Glutamatergic neuron (in vitro differentiated cells): ENCODE measurements at regions not wholly inside any gene's neighbourhood (a gene's known extent, or its start where the extent isn't known, plus 50 kb on each side); places are given as distances from the start of the nearest gene placed in this dataset.
"Not testable (repeated sequence)": the region's sequence is repeated elsewhere in the genome, so short reads cannot be mapped to it uniquely, and the experiment has no call there.

Source experiments
- DNase-seq: peaks from one replicate; pipeline ENCODE4 v3.0.0; 2022
- H3K27ac Mint-ChIP-seq: one replicate; pipeline ENCODE4 v1.8.0; 2020; ENCODE audit warnings: mild to moderate bottlenecking, mixed read lengths, inconsistent platforms; ENCODE audit not compliant: unreplicated experiment
- H3K27me3 Mint-ChIP-seq: one replicate; pipeline ENCODE4 v1.8.0; 2020; ENCODE audit warnings: mild to moderate bottlenecking, moderate library complexity, mixed read lengths, inconsistent platforms; ENCODE audit not compliant: unreplicated experiment
- H3K36me3 Mint-ChIP-seq: one replicate; pipeline ENCODE4 v1.8.0; 2020; ENCODE audit warnings: mild to moderate bottlenecking, mixed read lengths, inconsistent platforms; ENCODE audit not compliant: unreplicated experiment
- H3K4me1 Mint-ChIP-seq: one replicate; pipeline ENCODE4 v1.8.0; 2020; ENCODE audit warnings: mild to moderate bottlenecking, low read depth, mixed read lengths, inconsistent platforms; ENCODE audit not compliant: unreplicated experiment
- H3K4me3 Mint-ChIP-seq: one replicate; pipeline ENCODE4 v1.8.0; 2020; ENCODE audit warnings: mild to moderate bottlenecking, mixed read lengths, inconsistent platforms; ENCODE audit not compliant: unreplicated experiment
- H3K9me3 Mint-ChIP-seq: one replicate; pipeline ENCODE4 v1.8.0; 2020; ENCODE audit warnings: mild to moderate bottlenecking, moderate library complexity, mixed read lengths, inconsistent platforms; ENCODE audit not compliant: unreplicated experiment
- CTCF ChIP-seq: fragments of 200-600 bp; sonication (generic); IDR thresholded peaks from one replicate; pipeline ENCODE4 v1.5.0; 2021; ENCODE audit not compliant: partially characterized antibody, unreplicated experiment

- no peak for TF ChIP-seq CTCF
- no peaks in the 10 kb centered on the region for H3K27me3 Mint-ChIP-seq
- H3K36me3 Mint-ChIP-seq, result no peaks in the 10 kb centered on the region
- no peak for DNase-seq
- no peak overlapping the region for H3K27ac Mint-ChIP-seq
- H3K4me1 Mint-ChIP-seq, result no peaks in the 10 kb centered on the region
- no peak overlapping the region for H3K4me3 Mint-ChIP-seq
- H3K9me3 Mint-ChIP-seq, result no peaks in the 10 kb centered on the region
Observed at GRCh38 chr5:145628525-145628924, 206.6 kb downstream of the PRELID2 start.

- no peak overlapping the region for H3K4me3 Mint-ChIP-seq
- no peak for DNase-seq
- TF ChIP-seq CTCF, result no peak
- H3K36me3 Mint-ChIP-seq, result no peaks in the 10 kb centered on the region
- H3K27ac Mint-ChIP-seq, result no peak overlapping the region
- no peaks in the 10 kb centered on the region for H3K4me1 Mint-ChIP-seq
- H3K9me3 Mint-ChIP-seq, result peaks cover 5% of the 10 kb centered on the region
- H3K27me3 Mint-ChIP-seq, result no peaks in the 10 kb centered on the region
Observed at GRCh38 chr5:145619806-145620310, 215.3 kb downstream of the PRELID2 start.

GRCh38 chr5:145616739-145617138 lies 218.4 kb downstream of the PRELID2 start:
- H3K4me3 Mint-ChIP-seq, H3K36me3 Mint-ChIP-seq, H3K4me1 Mint-ChIP-seq, DNase-seq, H3K27me3 Mint-ChIP-seq, H3K9me3 Mint-ChIP-seq, H3K27ac Mint-ChIP-seq: not testable (repeated sequence)

- no peak overlapping the region for H3K4me3 Mint-ChIP-seq
- H3K27me3 Mint-ChIP-seq, result no peaks in the 10 kb centered on the region
- no peak for TF ChIP-seq CTCF
- no peaks in the 10 kb centered on the region for H3K9me3 Mint-ChIP-seq
- H3K4me1 Mint-ChIP-seq, result no peaks in the 10 kb centered on the region
- no peaks in the 10 kb centered on the region for H3K36me3 Mint-ChIP-seq
- no peak for DNase-seq
- no peak overlapping the region for H3K27ac Mint-ChIP-seq
Observed at GRCh38 chr5:145598983-145599382, 236.2 kb downstream of the PRELID2 start.

- Mint-ChIP-seq H3K9me3 (no peaks in the 10 kb centered on the region), H3K4me3 (no peak overlapping the region), H3K27me3 (no peaks in the 10 kb centered on the region), H3K4me1 (no peaks in the 10 kb centered on the region), H3K27ac (no peak overlapping the region), H3K36me3 (no peaks in the 10 kb centered on the region)
- TF ChIP-seq CTCF, result no peak
- DNase-seq, result no peak
Observed at GRCh38 chr5:145598184-145598583, 237.0 kb downstream of the PRELID2 start.

- H3K36me3 Mint-ChIP-seq, result no peaks in the 10 kb centered on the region
- H3K4me3 Mint-ChIP-seq, result no peak overlapping the region
- no peak for DNase-seq
- TF ChIP-seq CTCF, result no peak
- peaks cover 2% of the 10 kb centered on the region for H3K9me3 Mint-ChIP-seq
- no peaks in the 10 kb centered on the region for H3K4me1 Mint-ChIP-seq
- H3K27ac Mint-ChIP-seq, result no peak overlapping the region
- H3K27me3 Mint-ChIP-seq, result no peaks in the 10 kb centered on the region
Observed at GRCh38 chr5:145591578-145591977, 243.6 kb downstream of the PRELID2 start.
